NCI-H2196 (cell line): ENCODE measurements at regions not wholly inside any gene's neighbourhood (a gene's known extent, or its start where the extent isn't known, plus 50 kb on each side); places are given as distances from the start of the nearest gene placed in this dataset.
"Not testable (repeated sequence)": the region's sequence is repeated elsewhere in the genome, so short reads cannot be mapped to it uniquely, and the experiment has no call there.

Source experiments
- DNase-seq: peaks from one replicate; lab custom pipeline; 2025; ENCODE audit not compliant: unreplicated experiment; lab: John Stamatoyannopoulos, UW

- DNase-seq: no peak
Observed at GRCh38 chr13:86920961-86921360, 750.2 kb upstream of the SLITRK5 start.

DNA sequence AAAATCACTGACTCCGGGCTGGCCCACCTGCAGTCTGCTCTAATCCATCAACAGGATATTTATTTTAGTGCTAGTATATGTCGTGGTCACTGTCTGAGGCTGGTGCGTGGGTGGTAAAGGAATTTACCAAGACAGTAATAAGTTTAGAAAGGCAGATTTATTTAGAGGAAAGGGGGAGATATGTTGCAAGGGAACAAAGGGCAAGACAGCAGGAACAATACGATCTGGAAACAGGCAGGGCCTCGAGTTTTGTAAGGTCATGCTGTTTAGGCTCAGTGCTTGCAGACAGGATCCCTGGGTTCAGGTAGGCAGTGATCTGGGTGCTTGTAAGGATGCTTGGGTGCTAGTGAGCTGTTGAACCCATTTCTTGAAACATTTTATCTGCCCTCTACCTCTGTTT, 748.2 kb upstream of the SLITRK5 start:
- DNase-seq: no peak

DNA sequence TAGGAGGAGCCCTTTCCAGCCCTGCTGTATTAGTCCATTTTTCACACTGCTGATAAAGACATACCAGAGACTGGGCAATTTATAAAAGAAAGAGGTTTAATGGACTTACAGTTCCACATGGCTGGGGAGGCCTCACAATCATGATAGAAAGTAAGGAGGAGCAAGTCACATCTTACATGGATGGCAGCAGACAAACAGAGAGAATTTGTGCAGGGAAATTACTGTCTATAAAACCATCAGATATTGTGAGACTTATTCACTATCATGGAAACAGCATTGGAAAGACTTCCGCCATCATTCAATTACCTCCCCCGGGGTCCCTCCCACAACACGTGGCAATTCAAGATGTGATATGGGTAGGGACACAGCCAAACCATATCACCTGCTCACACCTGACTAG, 744.3 kb upstream of the SLITRK5 start:
- DNase-seq: not testable (repeated sequence)

DNA sequence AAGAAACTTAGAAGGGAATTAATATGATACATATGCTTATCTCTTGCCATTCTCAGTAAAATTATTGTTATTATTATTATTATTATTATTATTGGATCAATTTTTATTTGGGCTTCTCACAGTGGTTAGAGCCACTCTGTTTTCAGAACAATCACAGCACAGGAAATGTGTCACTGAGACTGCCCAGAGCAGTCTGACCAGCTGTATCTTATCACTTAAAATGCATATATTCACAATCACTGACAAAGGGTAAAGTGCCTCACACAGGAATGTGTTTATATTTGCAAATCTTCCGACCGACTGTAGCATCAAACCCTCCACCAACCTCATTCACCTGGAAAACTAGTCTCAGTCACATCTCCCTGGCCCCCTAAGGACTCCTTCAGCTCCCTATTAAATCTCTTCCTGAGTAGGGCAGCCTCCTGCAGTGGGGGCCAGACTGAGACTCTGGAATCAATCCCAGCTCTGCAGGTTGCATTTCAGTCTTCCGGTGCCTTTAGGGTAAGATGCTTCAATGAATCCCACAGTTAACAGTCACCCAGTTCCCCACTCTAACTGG, 738.3 kb upstream of the SLITRK5 start:
- no peak for DNase-seq

- no peak for DNase-seq
Observed at GRCh38 chr13:86933676-86934075, 737.5 kb upstream of the SLITRK5 start.

DNA sequence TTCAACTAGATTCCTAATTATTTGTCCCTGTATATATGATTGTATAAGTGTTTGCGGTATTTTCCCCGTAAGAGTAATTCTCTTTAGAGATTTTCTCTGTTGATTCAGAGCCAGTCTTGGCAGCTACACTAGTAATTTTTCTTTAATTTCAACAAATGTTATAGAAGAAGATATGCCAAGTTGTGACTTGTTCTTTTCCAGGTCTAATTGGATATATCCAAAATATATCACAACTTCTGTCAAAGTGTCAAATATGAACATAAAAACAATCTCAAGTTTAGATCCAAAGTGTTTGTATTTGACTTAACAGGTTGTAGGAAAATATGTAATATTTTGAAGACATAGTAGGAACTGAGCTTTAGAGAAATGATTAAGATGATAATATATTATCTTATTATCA, 733.9 kb upstream of the SLITRK5 start:
- DNase-seq: no peak

GRCh38 chr13:86945584-86945983, 725.6 kb upstream of the SLITRK5 start:
- DNase-seq: no peak

DNA sequence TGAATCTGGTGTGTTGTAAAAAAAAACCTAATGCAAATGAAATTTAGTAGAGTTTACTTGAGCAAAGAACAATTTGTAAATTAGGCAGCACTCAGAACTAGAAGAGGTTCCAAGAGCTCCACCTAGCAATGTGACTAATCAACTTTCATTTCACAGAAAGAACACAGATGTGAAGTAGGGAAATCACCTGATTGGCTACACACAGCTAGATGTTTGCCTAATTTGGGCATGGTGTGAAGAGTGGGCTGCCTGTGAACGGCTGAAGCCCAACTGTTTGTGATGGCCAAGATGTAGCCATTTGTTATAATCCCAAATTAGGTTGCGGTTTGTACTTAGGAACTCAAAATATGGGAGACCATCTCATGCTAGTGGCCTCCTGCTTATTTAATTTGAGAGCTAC, 724.4 kb upstream of the SLITRK5 start:
- DNase-seq: no peak

- no peak for DNase-seq
Observed at GRCh38 chr13:86954341-86954740, 716.8 kb upstream of the SLITRK5 start.

DNA sequence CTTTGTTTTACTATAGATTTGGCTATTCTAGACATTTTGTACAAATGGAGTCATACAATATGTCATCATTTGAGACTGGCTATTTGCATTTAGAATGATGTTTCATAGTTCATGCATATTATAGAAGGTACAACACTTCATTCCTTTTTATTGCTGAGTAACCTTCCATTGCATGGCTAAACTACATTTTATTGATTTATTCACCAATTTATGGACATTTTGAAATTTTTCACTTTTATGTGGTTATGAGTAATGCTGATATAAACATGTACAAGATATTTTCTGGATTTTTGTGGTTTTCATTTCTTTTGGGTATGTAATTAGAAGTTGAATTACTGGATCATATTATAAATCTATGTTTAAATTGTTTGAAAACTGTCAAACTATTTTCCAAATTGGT, 710.3 kb upstream of the SLITRK5 start:
- DNase-seq: no peak

DNA sequence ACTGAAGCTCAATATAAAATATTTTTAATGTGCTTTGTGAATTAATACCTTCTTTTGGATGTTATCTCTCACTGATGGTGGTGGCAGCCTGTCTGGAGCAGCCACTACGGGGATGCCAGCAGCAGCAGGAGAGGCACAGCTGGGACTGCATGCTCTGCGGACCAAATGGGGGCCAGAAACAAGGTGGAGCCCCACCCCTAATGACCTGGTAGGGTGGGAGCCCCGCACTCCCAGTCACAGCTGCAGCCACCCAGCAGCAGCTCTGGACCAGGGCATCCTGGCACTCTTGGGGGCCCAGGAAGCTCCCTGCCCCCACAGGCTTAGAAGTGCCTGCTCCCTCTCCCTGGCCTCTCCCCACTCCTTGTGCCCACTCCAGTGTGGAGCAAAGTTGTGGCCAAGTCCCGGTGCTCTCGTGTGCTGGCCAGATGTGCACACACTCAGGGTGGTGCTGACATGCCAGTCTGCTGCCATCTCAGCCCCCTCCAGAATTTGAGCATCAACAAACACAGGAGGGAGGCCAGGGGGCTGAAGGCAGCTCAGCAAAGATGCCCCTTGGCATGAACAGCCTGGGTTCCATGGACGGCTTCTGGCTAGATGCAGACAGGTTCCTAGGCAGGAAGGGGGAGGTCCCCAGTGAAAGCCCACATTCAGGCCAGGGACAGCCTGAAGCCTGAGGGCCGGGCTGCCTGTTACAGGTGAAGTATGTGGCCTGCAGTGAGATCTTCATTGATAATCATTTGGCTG, 696.7 kb upstream of the SLITRK5 start:
- DNase-seq: no peak

DNA sequence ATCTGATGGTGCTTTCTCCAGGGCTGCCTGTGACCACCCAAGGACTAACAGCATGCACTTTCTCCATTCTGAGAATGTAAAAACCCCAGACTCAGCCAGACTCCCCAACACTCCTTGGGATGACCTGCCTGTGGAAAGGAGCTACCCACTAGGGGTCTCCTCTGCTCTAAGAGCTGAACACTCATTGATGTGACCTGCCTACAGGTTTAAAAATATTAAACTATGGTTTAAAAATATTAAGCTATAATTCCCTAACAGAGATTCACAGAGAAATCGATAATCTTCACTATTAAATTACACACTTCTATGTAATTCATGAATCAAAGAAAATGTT, 696.2 kb upstream of the SLITRK5 start:
- no peak for DNase-seq

DNA sequence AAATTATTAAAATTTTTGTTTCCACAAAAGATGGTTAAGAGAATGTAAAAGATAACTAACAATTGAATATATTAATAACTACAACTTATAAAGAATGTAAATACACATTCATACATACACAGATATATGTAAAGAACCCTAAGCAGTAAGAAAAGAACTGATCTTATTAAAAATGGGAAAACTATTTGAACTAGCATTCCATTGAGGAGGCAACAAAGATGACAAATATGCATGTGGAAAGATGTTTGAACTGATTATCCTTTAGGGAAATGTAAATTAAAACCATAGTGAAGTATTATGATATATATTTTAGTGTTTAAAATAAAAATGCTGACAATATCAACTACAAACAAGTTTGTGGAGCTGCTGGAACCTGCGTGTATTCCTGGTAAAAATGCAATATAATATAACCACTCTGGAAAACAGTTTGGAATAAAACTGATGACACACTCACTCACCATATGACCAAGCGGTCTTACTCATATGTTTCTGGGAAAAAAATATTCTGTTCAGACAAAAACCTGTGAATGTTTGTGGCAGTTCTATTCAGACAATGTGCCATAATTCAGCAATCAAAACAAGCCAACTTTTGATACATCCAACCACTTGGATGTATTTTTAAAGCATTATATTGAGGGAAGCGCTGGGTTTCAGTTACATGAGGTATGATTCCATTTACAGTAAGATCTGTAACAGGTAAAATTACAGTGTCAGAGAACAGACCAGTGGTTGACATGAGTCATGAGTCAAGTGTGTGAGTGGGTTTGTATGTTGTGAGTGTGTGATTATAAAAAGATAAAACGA, 694.4 kb upstream of the SLITRK5 start:
- DNase-seq: no peak

DNA sequence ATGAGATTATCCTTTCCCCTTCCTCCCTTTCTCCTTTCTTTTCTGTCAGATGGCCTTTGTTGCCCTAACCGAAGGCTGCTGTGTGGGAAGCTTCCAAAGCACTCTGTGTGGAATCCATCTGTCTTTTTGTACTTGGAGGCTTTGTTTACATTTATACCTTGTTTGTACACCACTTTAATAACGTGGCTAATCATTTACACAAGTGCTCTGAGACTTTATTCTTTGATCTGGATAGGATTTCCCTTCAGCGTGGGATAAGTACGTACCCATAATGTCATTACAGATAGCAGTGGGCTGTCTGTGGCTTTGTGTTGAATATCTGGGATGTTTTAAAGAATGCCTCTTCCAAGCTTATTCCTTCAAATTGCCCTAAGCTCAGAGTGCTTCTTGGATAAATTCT, 684.7 kb upstream of the SLITRK5 start:
- DNase-seq: no peak

DNA sequence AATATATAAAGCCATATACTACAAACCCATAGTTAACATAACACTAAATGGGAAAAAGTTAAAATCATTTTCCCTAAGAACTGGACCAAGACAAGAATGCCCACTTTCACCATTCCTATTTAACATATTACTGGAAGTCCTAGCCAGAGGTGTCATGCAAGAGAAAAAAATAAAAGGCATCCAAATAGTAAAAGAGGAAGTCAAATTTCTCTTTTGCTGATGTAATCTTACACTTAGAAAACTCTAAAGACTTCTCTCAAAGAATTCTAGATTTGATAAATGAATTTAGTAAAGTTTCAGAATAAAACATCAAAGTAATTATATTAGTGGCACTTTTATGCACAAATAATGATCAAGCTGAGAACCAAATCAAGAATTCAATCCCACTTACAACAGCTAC, 678.9 kb upstream of the SLITRK5 start:
- no peak for DNase-seq

GRCh38 chr13:87003265-87003664, 667.9 kb upstream of the SLITRK5 start:
- DNase-seq: no peak

DNA sequence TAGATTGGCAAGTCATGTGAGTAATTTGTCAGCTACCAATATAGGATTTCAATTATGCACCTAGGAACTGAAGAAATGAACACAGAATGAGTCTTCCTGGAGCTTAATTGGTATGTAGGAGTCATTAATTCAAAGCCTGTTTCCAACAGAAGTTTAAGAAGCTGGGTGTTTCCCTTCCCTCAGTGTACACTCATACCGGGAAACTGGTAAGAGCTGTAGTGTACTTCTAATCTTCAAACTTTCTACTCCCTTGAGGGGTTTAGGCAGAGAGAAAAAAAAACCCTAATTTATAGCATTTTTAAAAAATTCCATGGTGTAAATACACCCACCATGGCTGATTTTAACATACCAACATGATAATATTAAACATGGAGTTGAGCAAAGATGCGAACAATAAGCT, 665.7 kb upstream of the SLITRK5 start:
- DNase-seq: no peak

GRCh38 chr13:87035526-87035925, 635.6 kb upstream of the SLITRK5 start:
- DNase-seq: no peak

DNA sequence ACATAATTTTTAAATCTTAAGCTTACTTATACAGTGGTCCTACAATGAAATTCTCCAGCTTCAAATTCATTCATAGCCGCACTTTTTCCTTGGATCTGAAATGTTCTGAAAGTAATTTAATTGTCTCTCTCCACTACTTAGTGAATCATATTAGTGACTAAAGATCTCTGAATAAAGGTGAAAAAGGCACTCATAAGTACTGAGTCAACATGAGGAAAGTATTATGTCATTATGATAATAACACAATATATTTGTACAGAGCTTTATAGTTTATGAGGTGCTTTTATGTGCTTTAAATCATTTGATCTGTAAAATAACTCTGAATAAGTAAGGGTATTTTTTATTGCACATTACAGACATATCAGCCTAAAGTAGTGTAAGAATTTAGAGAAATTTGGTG, 628.2 kb upstream of the SLITRK5 start:
- no peak for DNase-seq

DNA sequence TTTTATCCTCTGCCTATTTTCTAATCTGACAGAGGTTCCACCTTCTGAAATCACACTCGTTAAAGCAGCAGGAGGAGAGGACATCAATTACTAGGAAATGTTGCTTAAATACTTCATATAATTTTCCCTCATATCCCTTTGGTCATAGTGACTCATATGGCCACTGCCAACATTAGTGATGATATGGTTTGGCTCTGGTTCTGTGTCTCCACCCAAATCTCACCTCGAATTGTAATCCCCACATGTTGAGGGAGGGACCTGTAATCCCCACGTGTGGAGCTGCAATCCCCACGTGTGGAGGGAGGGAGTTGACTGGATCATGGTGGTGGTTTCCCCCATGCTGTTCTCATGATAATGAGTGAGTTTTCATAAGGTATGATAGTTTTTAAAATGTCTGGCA, 618.4 kb upstream of the SLITRK5 start:
- no peak for DNase-seq

DNA sequence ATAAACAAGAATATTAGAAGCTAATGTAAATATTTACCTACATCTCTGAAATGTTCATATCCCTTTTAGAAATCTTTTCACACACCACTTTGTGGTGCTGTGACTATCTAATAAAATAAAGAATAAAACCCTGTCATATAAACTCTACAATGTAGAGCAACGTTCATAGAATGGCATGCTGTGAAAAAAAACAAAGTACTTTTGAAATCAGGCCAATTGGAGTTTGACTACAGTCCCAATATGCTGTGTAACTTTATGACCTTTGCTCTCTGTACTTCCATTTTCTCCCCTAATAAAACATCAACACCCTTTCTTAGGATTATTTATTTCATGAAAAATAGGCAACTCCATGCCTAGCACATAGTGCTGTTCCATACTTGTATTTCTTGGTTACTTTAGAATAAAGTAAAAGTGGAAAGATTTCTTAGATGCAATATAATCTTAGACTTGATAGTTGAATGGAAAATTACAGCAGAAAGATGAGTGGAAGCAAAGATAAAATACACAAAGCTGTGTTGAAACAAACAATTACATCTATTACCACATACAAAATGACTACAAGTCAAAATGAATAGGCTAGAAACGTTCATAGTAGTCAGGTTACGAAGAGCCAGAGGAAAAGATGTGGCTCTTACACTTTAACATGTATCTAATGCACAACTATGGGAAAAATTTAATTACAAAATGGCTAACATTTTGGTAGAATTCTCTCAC, 613.2 kb upstream of the SLITRK5 start:
- no peak for DNase-seq
